ENCODE measurements at regions not wholly inside any gene's neighbourhood (a gene's known extent, or its start where the extent isn't known, plus 50 kb on each side); places are given as distances from the start of the nearest gene placed in this dataset.

- Histone ChIP-seq H3K9me3 (replicated peaks; ENCODE audit: control insufficient read depth, insufficient read depth, low read length) (no peaks in the 10 kb centered on the region), H3K4me2 (ENCODE audit: control insufficient read depth, insufficient read depth) (no peak overlapping the region), H3K36me3 (ENCODE audit: control insufficient read depth in 2 of 2, insufficient read depth in 2 of 2, low read length in 1 of 2) (no peaks in the 10 kb centered on the region), H2AFZ (ENCODE audit: control insufficient read depth, low read depth, low read length) (no peak overlapping the region), H4K20me1 (ENCODE audit: control insufficient read depth, insufficient read depth) (no peaks in the 10 kb centered on the region), H3K4me1 (ENCODE audit: control insufficient read depth, insufficient read depth, low read length) (no peaks in the 10 kb centered on the region), H3K4me3 (no peak overlapping the region), H3K9ac (ENCODE audit: control insufficient read depth, insufficient read depth, low read length) (no peak overlapping the region), H3K79me2 (ENCODE audit: control insufficient read depth, insufficient read depth, low read length) (no peaks in the 10 kb centered on the region), H3K27me3 (replicated peaks in 1 of 2; ENCODE audit: control insufficient read depth in 2 of 2, insufficient read depth in 2 of 2, low read length in 1 of 2) (no peaks in the 10 kb centered on the region), H3K27ac (ENCODE audit: control insufficient read depth, insufficient read depth) (no peak overlapping the region)
- in situ Hi-C loops (cut with MboI) (no loop called here), intact Hi-C loops (cut with micrococcal nuclease; ENCODE audit: unreplicated experiment) (no loop called here)
- ChIA-PET POLR2A (no interaction called here), CTCF (no interaction called here), SMC1A (ENCODE audit: uncharacterized antibody, unreplicated experiment) (no interaction called here), RAD21 (ENCODE audit: unreplicated experiment) (no interaction called here)
- no peak for FAIRE-seq
- TF ChIP-seq YY1 (IDR thresholded peaks at IDR 0.05; ENCODE audit: low read depth, low read length): no peak
- no peak for TF ChIP-seq SMARCA5 (IDR thresholded peaks at IDR 0.05)
- no peak for TF ChIP-seq RCOR1 (conservative IDR thresholded peaks at IDR 0.05; ENCODE audit: low read depth, low read length)
- TF ChIP-seq TAF1 (IDR thresholded peaks at IDR 0.05; ENCODE audit: borderline replicate concordance, low read depth, low read length): no peak
- TF ChIP-seq EP300 (IDR thresholded peaks at IDR 0.05; ENCODE audit: borderline replicate concordance in 1 of 2, control insufficient read depth in 1 of 2, low read depth in 2 of 2, low read length in 2 of 2): no peak
- no peak for TF ChIP-seq YBX1 (IDR thresholded peaks at IDR 0.05)
- TF ChIP-seq BACH1 (IDR thresholded peaks at IDR 0.05; ENCODE audit: borderline replicate concordance): no peak
- TF ChIP-seq BRCA1 (IDR thresholded peaks at IDR 0.05; ENCODE audit: low read depth, low read length): no peak
- TF ChIP-seq MYB (IDR thresholded peaks at IDR 0.05; ENCODE audit: borderline replicate concordance, low read depth, low read length): no peak
- no peak for TF ChIP-seq ATF2 (IDR thresholded peaks at IDR 0.05; ENCODE audit: low read length)
- no peak for TF ChIP-seq ZNF274 (IDR thresholded peaks at IDR 0.05; ENCODE audit: insufficient read depth, insufficient read length)
- no peak for TF ChIP-seq BHLHE40 (IDR thresholded peaks at IDR 0.05; ENCODE audit: borderline replicate concordance in 1 of 2, low read depth in 2 of 2, low read length in 1 of 2)
- no peak for TF ChIP-seq ETV6 (conservative IDR thresholded peaks at IDR 0.05 in 1 of 2, IDR thresholded peaks at IDR 0.05 in 1 of 2; ENCODE audit: borderline replicate concordance in 1 of 2, low read depth in 1 of 2)
- TF ChIP-seq POLR2A (IDR thresholded peaks at IDR 0.05; ENCODE audit: low read depth, low read length): no peak
- no TSS peak for BruUV-seq (replicated peaks)
- DNase-seq (ENCODE audit: low read depth, low spot score): no peak
- 25% methylated on average over 6 of the region's 6 CpGs for WGBS (ENCODE audit: insufficient coverage, insufficient replicate concordance, low lambda C conversion rate, missing lambda C conversion rate)
- ATAC-seq: no peak
These were observed 1089.3 kb downstream of the SUCLG1 start for GRCh38 chr2:83369601-83370418.
